Activated T-cell treated with anti-CD3 and anti-CD28 coated beads, Interleukin-2, amount 50 U/mL, for 72 hours (primary cell): ENCODE measurements at regions not wholly inside any gene's neighbourhood (a gene's known extent, or its start where the extent isn't known, plus 50 kb on each side); places are given as distances from the start of the nearest gene placed in this dataset.

ENCODE experiments used
- ATAC-seq, 2 donors: fragments of 150-1000 bp; cut with Tn5 transposase; replicated peaks in 1 of 2; 2 replicates each; pipeline ENCODE4 v1.10.0; 2021; ENCODE audit warnings: moderate library complexity in 2 of 2, mild to moderate bottlenecking in 1 of 2
- DNase-seq, 2 donors: peaks; one replicate each; pipeline ENCODE4 v3.0.0; 2021 to 2022; ENCODE audit warnings: mixed read lengths in 1 of 2
- H3K27ac Mint-ChIP-seq: one replicate; pipeline ENCODE4 v1.8.0; 2022; ENCODE audit warnings: mild to moderate bottlenecking, moderate library complexity, mixed read lengths
- H3K27me3 Mint-ChIP-seq: one replicate; pipeline ENCODE4 v1.8.0; 2022; ENCODE audit warnings: low read depth, mixed read lengths
- H3K36me3 Mint-ChIP-seq, 2 donors: one replicate each; pipeline ENCODE4 v1.8.0; 2022; ENCODE audit warnings: mixed read lengths in 2 of 2, mild to moderate bottlenecking in 1 of 2; ENCODE audit not compliant: insufficient read depth in 2 of 2
- H3K4me1 Mint-ChIP-seq: one replicate; pipeline ENCODE4 v1.8.0; 2022; ENCODE audit warnings: low read depth, mixed read lengths
- H3K4me3 Mint-ChIP-seq, 2 donors: one replicate each; pipeline ENCODE4 v1.8.0; 2022; ENCODE audit warnings: mild to moderate bottlenecking in 2 of 2, mixed read lengths in 2 of 2, moderate library complexity in 2 of 2
- H3K9me3 Mint-ChIP-seq, 2 donors: one replicate each; pipeline ENCODE4 v1.8.0; 2022; ENCODE audit warnings: mixed read lengths in 2 of 2

DNA sequence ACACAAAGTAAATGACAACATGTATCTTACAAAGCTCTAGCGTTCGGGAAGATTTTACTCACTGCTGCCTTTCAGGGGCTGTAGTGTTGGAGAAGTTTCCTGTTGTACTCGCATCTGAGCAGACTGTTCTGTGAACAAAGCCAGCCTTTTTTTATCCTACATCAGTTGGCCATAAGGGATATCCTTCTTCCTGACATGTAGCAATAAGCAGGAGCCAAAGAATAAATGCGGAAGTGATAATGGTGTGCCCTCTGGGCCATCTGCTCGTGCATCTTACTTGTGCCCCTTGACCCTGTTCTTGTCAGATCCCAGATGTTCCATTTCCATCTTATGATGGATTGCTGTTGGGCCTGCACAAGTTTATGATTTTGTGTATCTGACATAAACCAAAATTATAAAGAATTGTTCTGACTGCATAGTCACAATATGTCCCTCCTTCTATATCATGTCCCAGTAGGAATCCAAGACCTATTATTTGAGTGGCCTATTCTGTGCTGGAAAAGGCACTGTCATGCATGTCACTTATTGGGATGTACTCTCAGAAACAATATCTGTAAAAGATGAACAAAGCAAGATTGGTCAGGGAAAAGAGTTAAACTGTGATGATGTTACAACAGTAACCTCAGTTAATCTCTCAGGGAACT, 631.3 kb downstream of the NSUN3 start:
- H3K4me3 Mint-ChIP-seq, result no peak overlapping the region
- no peaks in the 10 kb centered on the region for H3K4me1 Mint-ChIP-seq
- ATAC-seq (no peak), DNase-seq (no peak)
- H3K27me3 Mint-ChIP-seq, result no peaks in the 10 kb centered on the region
- no peak overlapping the region for H3K27ac Mint-ChIP-seq
- H3K9me3 Mint-ChIP-seq, result peaks cover 5 to 8% of the 10 kb centered on the region in 2 donors
- H3K36me3 Mint-ChIP-seq, result no peaks in the 10 kb centered on the region

GRCh38 chr3:94694894-94695293, 632.0 kb downstream of the NSUN3 start:
- Mint-ChIP-seq H3K27me3 (no peaks in the 10 kb centered on the region), H3K27ac (no peak overlapping the region), H3K4me1 (no peaks in the 10 kb centered on the region), H3K4me3 (no peak overlapping the region), H3K36me3 (no peaks in the 10 kb centered on the region), H3K9me3 (peaks cover 5 to 8% of the 10 kb centered on the region in 2 donors)
- ATAC-seq (no peak), DNase-seq (no peak)

DNA sequence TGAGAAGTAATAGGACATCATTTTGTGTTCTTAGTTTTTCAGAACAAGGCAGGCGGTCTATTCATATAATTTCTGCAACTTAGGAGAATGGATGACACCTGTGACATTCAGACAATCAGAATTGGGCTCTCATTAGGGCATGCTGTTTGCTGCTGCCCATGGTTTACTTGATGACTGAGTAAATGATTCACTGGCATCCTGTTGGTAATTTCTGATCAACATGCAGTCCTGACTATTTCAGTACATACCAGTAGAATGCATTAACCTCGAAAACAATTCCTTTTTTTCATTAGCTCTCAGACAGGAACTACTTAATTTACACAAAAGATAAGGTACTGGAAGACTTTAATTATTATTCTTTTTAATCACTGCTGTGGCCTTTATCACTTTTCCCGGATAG, 641.6 kb downstream of the NSUN3 start:
- peaks cover 0 to 4% of the 10 kb centered on the region in 2 donors for H3K9me3 Mint-ChIP-seq
- no peak overlapping the region for H3K27ac Mint-ChIP-seq
- H3K4me3 Mint-ChIP-seq, result no peak overlapping the region
- ATAC-seq (no peak), DNase-seq (no peak)
- no peaks in the 10 kb centered on the region for H3K36me3 Mint-ChIP-seq
- no peaks in the 10 kb centered on the region for H3K4me1 Mint-ChIP-seq
- H3K27me3 Mint-ChIP-seq, result no peaks in the 10 kb centered on the region

DNA sequence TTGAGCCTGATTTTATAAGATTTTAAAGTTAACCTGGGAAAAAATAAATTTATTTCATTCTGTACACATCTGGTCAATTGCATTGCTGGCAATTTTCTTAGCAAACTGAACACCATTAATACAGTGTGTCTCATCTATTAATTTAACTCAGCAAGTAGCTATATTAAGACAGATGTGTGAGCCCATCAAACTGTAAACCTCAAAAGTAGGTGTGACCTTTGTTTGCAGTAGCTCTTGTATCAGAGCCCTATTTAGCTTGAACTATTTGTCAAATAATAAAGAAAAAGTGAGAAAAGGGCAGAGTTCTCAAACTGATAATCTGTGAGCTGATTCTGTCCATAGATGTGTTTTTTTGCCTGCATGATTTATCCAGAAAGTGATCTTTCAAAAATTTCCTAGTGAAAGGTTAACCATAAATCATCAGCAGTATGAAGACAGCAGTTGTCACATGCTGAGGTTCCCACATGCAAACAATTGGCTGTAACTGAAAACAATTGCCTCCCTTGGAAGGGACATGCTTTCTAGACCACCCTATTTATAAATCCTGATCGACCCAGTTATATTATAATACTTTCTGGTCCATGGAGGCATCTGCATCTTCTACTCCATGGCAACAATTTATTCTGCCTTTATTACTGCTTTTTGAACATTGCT, 646.5 kb downstream of the NSUN3 start:
- H3K4me1 Mint-ChIP-seq, result no peaks in the 10 kb centered on the region
- ATAC-seq (no peak), DNase-seq (no peak)
- no peaks in the 10 kb centered on the region for H3K27me3 Mint-ChIP-seq
- H3K36me3 Mint-ChIP-seq, result no peaks in the 10 kb centered on the region
- no peak overlapping the region for H3K27ac Mint-ChIP-seq
- peaks cover 0 to 6% of the 10 kb centered on the region in 2 donors for H3K9me3 Mint-ChIP-seq
- H3K4me3 Mint-ChIP-seq, result no peak overlapping the region

GRCh38 chr3:94714194-94714593, 651.3 kb downstream of the NSUN3 start:
- Mint-ChIP-seq H3K36me3 (no peaks in the 10 kb centered on the region), H3K9me3 (peaks cover 0 to 4% of the 10 kb centered on the region in 2 donors)

DNA sequence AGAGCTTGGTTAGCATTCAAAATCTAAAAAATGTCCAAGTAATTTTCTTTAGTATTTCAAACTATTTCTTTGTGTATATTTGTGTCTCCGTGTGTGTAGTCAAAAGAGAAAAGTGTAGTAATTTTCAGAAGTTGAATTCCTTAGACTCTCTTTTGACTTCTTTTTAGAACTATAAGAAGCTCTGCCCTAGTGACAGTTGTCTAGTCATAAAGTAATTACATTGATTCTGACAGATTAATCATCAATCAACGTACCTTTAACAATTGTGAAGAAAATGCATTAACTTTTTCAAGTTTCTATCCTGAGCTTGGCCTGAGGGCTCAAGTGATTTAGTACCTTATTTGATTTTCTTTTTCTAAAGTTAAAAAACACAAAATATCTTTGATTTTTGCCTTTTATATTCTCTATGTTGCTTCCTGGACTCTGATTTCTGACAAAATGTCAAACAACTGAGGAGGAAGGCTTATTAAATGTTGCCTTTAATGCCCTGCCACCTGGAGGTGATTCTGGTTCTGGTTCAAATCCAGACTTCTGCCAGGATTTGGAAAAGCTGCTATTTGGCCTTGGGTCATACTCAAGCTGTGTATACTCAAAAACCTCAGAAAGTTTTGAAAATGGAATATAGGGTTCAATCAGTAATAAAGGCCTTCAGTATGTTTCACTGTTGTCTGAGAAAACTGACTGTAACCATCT, 653.6 kb downstream of the NSUN3 start:
- H3K9me3 Mint-ChIP-seq, result peaks cover 0 to 4% of the 10 kb centered on the region in 2 donors
- H3K27me3 Mint-ChIP-seq, result no peaks in the 10 kb centered on the region
- no peaks in the 10 kb centered on the region for H3K36me3 Mint-ChIP-seq
- no peaks in the 10 kb centered on the region for H3K4me1 Mint-ChIP-seq
- no peak overlapping the region for H3K27ac Mint-ChIP-seq
- no peak for ATAC-seq
- H3K4me3 Mint-ChIP-seq, result no peak overlapping the region
- DNase-seq, result no peak

More at GRCh38 chr3:94714194-94714593, 651.3 kb downstream of the NSUN3 start:
- H3K4me1 Mint-ChIP-seq, result no peaks in the 10 kb centered on the region
- ATAC-seq, result no peak
- H3K27me3 Mint-ChIP-seq, result no peaks in the 10 kb centered on the region
- no peak overlapping the region for H3K4me3 Mint-ChIP-seq
- no peak for DNase-seq
- H3K27ac Mint-ChIP-seq, result no peak overlapping the region

- Mint-ChIP-seq H3K27me3 (no peaks in the 10 kb centered on the region), H3K27ac (no peak overlapping the region), H3K36me3 (no peaks in the 10 kb centered on the region), H3K9me3 (peaks cover 2 to 3% of the 10 kb centered on the region in 2 donors), H3K4me3 (no peak overlapping the region), H3K4me1 (no peaks in the 10 kb centered on the region)
- ATAC-seq (no peak), DNase-seq (no peak)
Observed at GRCh38 chr3:94734206-94734605, 671.3 kb downstream of the NSUN3 start.

- H3K4me3 Mint-ChIP-seq, result no peak overlapping the region
- no peak overlapping the region for H3K27ac Mint-ChIP-seq
- ATAC-seq (no peak), DNase-seq (no peak)
- H3K9me3 Mint-ChIP-seq, result peaks cover 1 to 3% of the 10 kb centered on the region in 2 donors
- no peaks in the 10 kb centered on the region for H3K36me3 Mint-ChIP-seq
- no peaks in the 10 kb centered on the region for H3K4me1 Mint-ChIP-seq
- no peaks in the 10 kb centered on the region for H3K27me3 Mint-ChIP-seq
Observed at GRCh38 chr3:94735354-94735753, 672.5 kb downstream of the NSUN3 start.

DNA sequence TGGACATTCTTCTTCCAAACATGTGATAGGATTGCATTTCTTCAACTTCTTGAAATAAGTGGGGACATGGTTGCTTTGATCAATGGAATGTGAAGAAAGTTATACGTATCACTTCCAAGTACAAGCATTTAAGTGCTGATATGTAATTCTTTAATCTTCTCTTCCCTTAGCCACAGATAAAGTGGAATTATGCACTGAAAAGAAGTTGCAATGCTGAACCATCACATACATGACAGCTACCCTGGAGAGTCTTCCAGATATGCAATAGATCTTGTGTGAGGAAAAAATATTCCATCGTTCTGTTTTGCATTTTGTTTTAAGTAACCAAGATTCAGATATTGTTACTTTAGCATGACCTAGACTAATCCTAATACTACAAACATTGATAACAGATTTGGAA, 674.3 kb downstream of the NSUN3 start:
- no peak overlapping the region for H3K4me3 Mint-ChIP-seq
- H3K36me3 Mint-ChIP-seq, result no peaks in the 10 kb centered on the region
- H3K27ac Mint-ChIP-seq, result no peak overlapping the region
- ATAC-seq, result no peak
- no peaks in the 10 kb centered on the region for H3K4me1 Mint-ChIP-seq
- H3K27me3 Mint-ChIP-seq, result no peaks in the 10 kb centered on the region
- no peak for DNase-seq
- H3K9me3 Mint-ChIP-seq, result peaks cover 1 to 3% of the 10 kb centered on the region in 2 donors

GRCh38 chr3:94739420-94739819, 676.6 kb downstream of the NSUN3 start:
- Mint-ChIP-seq H3K27ac (no peak overlapping the region), H3K4me1 (no peaks in the 10 kb centered on the region), H3K4me3 (no peak overlapping the region), H3K36me3 (peaks cover under 1 to 6% of the 10 kb centered on the region in 2 donors), H3K27me3 (no peaks in the 10 kb centered on the region), H3K9me3 (peaks cover 3 to 14% of the 10 kb centered on the region in 2 donors)
- no peak for ATAC-seq
- no peak for DNase-seq

GRCh38 chr3:94758751-94759150, 695.9 kb downstream of the NSUN3 start:
- Mint-ChIP-seq H3K4me1 (no peaks in the 10 kb centered on the region), H3K36me3 (no peaks in the 10 kb centered on the region), H3K27ac (no peak overlapping the region), H3K9me3 (peaks cover 10 to 16% of the 10 kb centered on the region in 2 donors), H3K27me3 (no peaks in the 10 kb centered on the region), H3K4me3 (no peak overlapping the region)
- DNase-seq (no peak), ATAC-seq (no peak)

DNA sequence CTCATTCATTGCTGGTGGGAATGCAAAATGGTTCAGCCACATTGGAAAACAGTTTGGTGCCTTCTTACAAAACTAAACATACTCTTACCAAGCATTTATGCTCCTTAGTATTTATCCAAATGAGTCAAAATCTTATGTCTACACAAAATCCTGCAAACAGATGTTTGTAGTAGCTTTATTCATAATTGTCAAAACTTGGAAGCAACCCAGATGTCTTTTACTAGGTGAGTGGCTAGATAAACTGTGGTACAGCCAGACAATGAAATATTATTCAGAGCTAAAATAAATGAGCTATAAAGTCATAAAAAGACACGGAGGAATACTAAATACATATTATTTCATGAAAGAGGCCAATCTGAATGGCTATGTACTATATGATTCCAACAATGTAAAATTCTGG, 709.5 kb downstream of the NSUN3 start:
- Mint-ChIP-seq H3K4me3 (no peak overlapping the region), H3K27me3 (no peaks in the 10 kb centered on the region), H3K36me3 (no peaks in the 10 kb centered on the region), H3K4me1 (no peaks in the 10 kb centered on the region), H3K9me3 (peaks cover 5 to 6% of the 10 kb centered on the region in 2 donors), H3K27ac (no peak overlapping the region)
- no peak for ATAC-seq
- DNase-seq, result no peak

GRCh38 chr3:94775746-94776145, 712.9 kb downstream of the NSUN3 start:
- H3K36me3 Mint-ChIP-seq, result no peaks in the 10 kb centered on the region
- no peak overlapping the region for H3K27ac Mint-ChIP-seq
- no peaks in the 10 kb centered on the region for H3K4me1 Mint-ChIP-seq
- no peak overlapping the region for H3K4me3 Mint-ChIP-seq
- no peak for DNase-seq
- peaks cover 3 to 4% of the 10 kb centered on the region in 2 donors for H3K9me3 Mint-ChIP-seq
- no peaks in the 10 kb centered on the region for H3K27me3 Mint-ChIP-seq
- no peak for ATAC-seq
